Endothelial cell of umbilical vein (primary cell): ENCODE measurements at regions not wholly inside any gene's neighbourhood (a gene's known extent, or its start where the extent isn't known, plus 50 kb on each side); places are given as distances from the start of the nearest gene placed in this dataset.

Source experiments
- BruUV-seq: library from RNA; stranded (reverse); fragments of 400-500 nt; replicated peaks from 2 replicates; lab custom pipeline; 2021; lab: Mats Ljungman, UMichigan
- CTCF ChIA-PET: fragments of 300-600, 350-600 bp; sonication (Branson Sonifier 250); formaldehyde crosslinking; loops from one replicate; lab custom pipeline; 2021; ENCODE audit warnings: antibody characterized with exemption, inconsistent platforms; lab: Charles Lee
- POLR2A ChIA-PET: fragments of 300-600, 350-600 bp; sonication (Branson Sonifier 250); formaldehyde crosslinking; loops from one replicate; lab custom pipeline; 2021; ENCODE audit warnings: antibody characterized with exemption, inconsistent platforms; lab: Charles Lee
- DNase-seq: peaks from one replicate; pipeline ENCODE4 v3.0.0-alpha.2; 2011; ENCODE audit warnings: low read depth, low spot score
- FAIRE-seq: peaks from 2 replicates; lab custom pipeline; 2011; peaks lifted over from hg19 to GRCh38; lab: Jason Lieb, UNC
- H2AFZ ChIP-seq: 2 replicates; pipeline ENCODE4 v1.6.0; 2012; ENCODE audit warnings: low read depth, low read length, control low read depth, inconsistent platforms
- H3K27ac ChIP-seq: 2 replicates; pipeline ENCODE4 v1.5.1; 2011; ENCODE audit warnings: low read depth, mild to moderate bottlenecking, control low read depth, low read length, moderate library complexity; ENCODE audit not compliant: insufficient read depth
- H3K27me3 ChIP-seq, 2 experiments: 2 replicates each; pipeline versions ENCODE4 v1.6.0 to v1.6.1; 2011; ENCODE audit warnings: low read length in 2 of 2, mixed read lengths in 1 of 2; ENCODE audit not compliant: control insufficient read depth in 2 of 2, insufficient read depth in 2 of 2
- H3K36me3 ChIP-seq, 2 experiments: 2 replicates in 1 of 2; 3 replicates in 1 of 2; pipeline ENCODE4 v1.5.1; 2011; ENCODE audit warnings: low read length in 2 of 2, mild to moderate bottlenecking in 1 of 2, moderate library complexity in 1 of 2; ENCODE audit not compliant: control insufficient read depth in 2 of 2, insufficient read depth in 2 of 2; ENCODE audit errors: extremely low read depth in 1 of 2
- H3K4me1 ChIP-seq: 3 replicates; pipeline ENCODE4 v1.5.1; 2011; ENCODE audit warnings: mild to moderate bottlenecking, low read length; ENCODE audit not compliant: control insufficient read depth, insufficient read depth; ENCODE audit errors: extremely low read depth
- H3K4me2 ChIP-seq: 2 replicates; pipeline ENCODE4 v1.6.1; 2011; ENCODE audit warnings: low read length, control low read depth, mixed read lengths; ENCODE audit not compliant: insufficient read depth
- H3K4me3 ChIP-seq, 3 experiments: fragments of 200-600 bp in 1 of 3; sonication (generic), shearing (Covaris generic) in 1 of 3; replicated peaks in 1 of 3; 2 replicates each; pipeline ENCODE4 v1.5.1; 2011 to 2016; ENCODE audit warnings: control low read depth in 3 of 3, low read length in 3 of 3, mild to moderate bottlenecking in 2 of 3, inconsistent platforms in 1 of 3, low read depth in 1 of 3, moderate library complexity in 1 of 3; ENCODE audit not compliant: insufficient read depth in 1 of 3
- H3K79me2 ChIP-seq: 2 replicates; pipeline ENCODE4 v1.6.0; 2012; ENCODE audit warnings: low read length, inconsistent platforms; ENCODE audit not compliant: control insufficient read depth, insufficient read depth
- H3K9ac ChIP-seq: replicated peaks from 2 replicates; pipeline ENCODE3; 2011; ENCODE audit warnings: low read length, control low read depth; ENCODE audit not compliant: insufficient read depth; ENCODE audit errors: extremely low read depth
- H3K9me1 ChIP-seq: replicated peaks from 3 replicates; pipeline ENCODE4 v1.6.0; 2011; ENCODE audit warnings: mild to moderate bottlenecking, low read length; ENCODE audit not compliant: control insufficient read depth, insufficient read depth; ENCODE audit errors: extremely low read depth
- H3K9me3 ChIP-seq: replicated peaks from 2 replicates; pipeline ENCODE4 v1.5.1; 2012; ENCODE audit warnings: low read length, inconsistent platforms; ENCODE audit not compliant: control insufficient read depth, insufficient read depth
- H4K20me1 ChIP-seq: replicated peaks from 2 replicates; pipeline ENCODE3; 2011; ENCODE audit warnings: mild to moderate bottlenecking, low read length; ENCODE audit not compliant: control insufficient read depth, insufficient read depth; ENCODE audit errors: extremely low read depth
- CTCF ChIP-seq, 2 donors: IDR thresholded peaks; 1 replicate in 1 of 2; 2 replicates in 1 of 2; pipeline ENCODE4 v1.5.1; 2011; ENCODE audit warnings: low read length in 2 of 2, mild to moderate bottlenecking in 2 of 2, moderate library complexity in 2 of 2, control low read depth in 1 of 2, inconsistent platforms in 1 of 2, low read depth in 1 of 2; ENCODE audit not compliant: insufficient read depth in 1 of 2; ENCODE audit errors: extremely low read depth in 1 of 2
- EZH2 ChIP-seq: IDR thresholded peaks from 2 replicates; pipeline ENCODE4 v1.6.1; 2012; ENCODE audit warnings: borderline replicate concordance, low read depth, mild to moderate bottlenecking, moderate library complexity, low read length, inconsistent platforms; ENCODE audit not compliant: severe bottlenecking
- FOS ChIP-seq: IDR thresholded peaks from 2 replicates; pipeline ENCODE4 v1.6.1; 2011; ENCODE audit warnings: mild to moderate bottlenecking, low read length, moderate library complexity, borderline replicate concordance; ENCODE audit not compliant: insufficient read depth
- GATA2 ChIP-seq: IDR thresholded peaks from 2 replicates; pipeline ENCODE4 v1.7.0; 2011; ENCODE audit warnings: low read depth, mild to moderate bottlenecking, moderate library complexity, mixed read lengths, low read length; ENCODE audit not compliant: insufficient read length, insufficient read depth
- JUN ChIP-seq: IDR thresholded peaks from 2 replicates; pipeline ENCODE4 v1.6.1; 2011; ENCODE audit warnings: borderline replicate concordance, low read depth; ENCODE audit not compliant: insufficient read length, insufficient read depth
- MAX ChIP-seq: IDR thresholded peaks from 2 replicates; pipeline ENCODE4 v1.6.1; 2011; ENCODE audit not compliant: insufficient read depth, insufficient read length
- MYC ChIP-seq: IDR thresholded peaks from one replicate; pipeline ENCODE4 v1.6.1; 2011; ENCODE audit warnings: mild to moderate bottlenecking, low read depth, low read length
- POLR2A ChIP-seq: IDR thresholded peaks from 2 replicates; pipeline ENCODE4 v1.6.1; 2012; ENCODE audit warnings: low read depth, mild to moderate bottlenecking, control low read depth, low read length
- POLR2AphosphoS5 ChIP-seq: IDR thresholded peaks from 2 replicates; pipeline ENCODE4 v1.6.1; 2012; ENCODE audit warnings: low read depth, mild to moderate bottlenecking, control low read depth, low read length, moderate library complexity; ENCODE audit not compliant: insufficient read depth
- dilution Hi-C: fragments of 300-500 bp; cut with MboI; formaldehyde crosslinking; loops from one replicate; pipeline ENCODE4 v1.15.0; 2019; ENCODE audit warnings: low sequenced_read_pairs; ENCODE audit not compliant: extremely low pct_ligation_motif_present
- intact Hi-C: fragments of 100-400 bp; cut with micrococcal nuclease; formaldehyde crosslinking; loops from one replicate; pipeline ENCODE4 v1.10.0; 2022

GRCh38 chr19:57016491-57016890 is 103.3 kb upstream of the USP29 start:
- Histone ChIP-seq H3K4me3 (no peak overlapping the region), H3K9me3 (peaks cover 7% of the 10 kb centered on the region), H3K27me3 (no peaks in the 10 kb centered on the region), H3K4me1 (no peaks in the 10 kb centered on the region), H3K36me3 (no peaks in the 10 kb centered on the region), H2AFZ (no peak overlapping the region), H3K9me1 (no peaks in the 10 kb centered on the region), H3K27ac (no peak overlapping the region), H3K79me2 (no peaks in the 10 kb centered on the region), H3K4me2 (no peak overlapping the region), H4K20me1 (no peaks in the 10 kb centered on the region), H3K9ac (no peak overlapping the region)
- ChIA-PET POLR2A (no interaction called here), CTCF (no interaction called here)
- TF ChIP-seq EZH2, result no peak
- no peak for TF ChIP-seq JUN
- no peak for TF ChIP-seq MYC
- no peak for TF ChIP-seq GATA2
- no peak for TF ChIP-seq POLR2A
- TF ChIP-seq MAX, result no peak
- TF ChIP-seq POLR2AphosphoS5, result no peak
- no peak for TF ChIP-seq CTCF (IDR thresholded peaks at IDR 0.05; ENCODE audit: extremely low read depth in 1 of 2, insufficient read depth in 1 of 2, low read depth in 1 of 2, low read length in 2 of 2)
- TF ChIP-seq FOS, result no peak
- DNase-seq (no peak), FAIRE-seq (no peak)
- BruUV-seq, result no TSS peak
- intact Hi-C loops (no loop called here), dilution Hi-C loops (no loop called here)
